ENCODE measurements at regions not wholly inside any gene's neighbourhood (a gene's known extent, or its start where the extent isn't known, plus 50 kb on each side); places are given as distances from the start of the nearest gene placed in this dataset.

GRCh38 chr6:120804612-120805011 lies 529.7 kb downstream of the TBC1D32 start:
- Histone ChIP-seq H3K27ac (no peak overlapping the region), H3K27me3 (no peaks in the 10 kb centered on the region), H3K9me3 (no peaks in the 10 kb centered on the region), H3K4me3 (replicated peaks in 1 of 3) (no peak overlapping the region), H3K36me3 (no peaks in the 10 kb centered on the region), H3K4me1 (no peaks in the 10 kb centered on the region)
- intact Hi-C loops (cut with DNase I): no loop called here
- no peak for TF ChIP-seq CTCF (IDR thresholded peaks at IDR 0.05)
- TF ChIP-seq POLR2A (IDR thresholded peaks at IDR 0.05): no peak
- no peak for DNase-seq
- WGBS, 2 donors: 94 to 96% methylated on average over 2 of the region's 2 CpGs

GRCh38 chr6:120786682-120787081 lies 547.6 kb downstream of the TBC1D32 start:
- Histone ChIP-seq H3K36me3 (no peaks in the 10 kb centered on the region), H3K4me3 (replicated peaks in 1 of 3) (no peak overlapping the region), H3K4me1 (no peaks in the 10 kb centered on the region), H3K27ac (no peak overlapping the region), H3K9me3 (no peaks in the 10 kb centered on the region), H3K27me3 (no peaks in the 10 kb centered on the region)
- intact Hi-C loops (cut with DNase I): no loop called here
- no peak for DNase-seq
- 96 to 99% methylated on average over 8 to 10 of the region's 10 CpGs for WGBS, 2 donors
- TF ChIP-seq POLR2A (IDR thresholded peaks at IDR 0.05) (no peak), CTCF (IDR thresholded peaks at IDR 0.05) (no peak)

- no peak for TF ChIP-seq POLR2A (IDR thresholded peaks at IDR 0.05)
- no peak for TF ChIP-seq CTCF (IDR thresholded peaks at IDR 0.05)
- no peak overlapping the region for H3K4me3 ChIP-seq (replicated peaks in 1 of 3)
- WGBS, 2 donors: 96 to 97% methylated on average over 8 of the region's 8 CpGs
These were observed 548.0 kb downstream of the TBC1D32 start for GRCh38 chr6:120786256-120786655.

GRCh38 chr6:120785459-120786086 lies 548.7 kb downstream of the TBC1D32 start:
- TF ChIP-seq CTCF (IDR thresholded peaks at IDR 0.05) (no peak), POLR2A (IDR thresholded peaks at IDR 0.05) (no peak)
- Histone ChIP-seq H3K4me1 (no peaks in the 10 kb centered on the region), H3K4me3 (replicated peaks in 1 of 3) (no peak overlapping the region), H3K36me3 (no peaks in the 10 kb centered on the region), H3K27ac (no peak overlapping the region), H3K27me3 (no peaks in the 10 kb centered on the region), H3K9me3 (no peaks in the 10 kb centered on the region)
- WGBS, 2 donors: 94 to 99% methylated on average over 4 to 6 of the region's 7 CpGs
- DNase-seq: no peak
- intact Hi-C loops (cut with DNase I): no loop called here

More at GRCh38 chr6:120786256-120786655, 548.0 kb downstream of the TBC1D32 start:
- no peak for DNase-seq
- Histone ChIP-seq H3K9me3 (no peaks in the 10 kb centered on the region), H3K4me1 (no peaks in the 10 kb centered on the region), H3K27me3 (no peaks in the 10 kb centered on the region), H3K36me3 (no peaks in the 10 kb centered on the region), H3K27ac (no peak overlapping the region)
- intact Hi-C loops (cut with DNase I): no loop called here

- intact Hi-C loops (cut with DNase I): no loop called here
- Histone ChIP-seq H3K4me3 (replicated peaks in 1 of 3) (no peak overlapping the region), H3K36me3 (no peaks in the 10 kb centered on the region), H3K27me3 (no peaks in the 10 kb centered on the region), H3K27ac (no peak overlapping the region), H3K4me1 (no peaks in the 10 kb centered on the region), H3K9me3 (no peaks in the 10 kb centered on the region)
- TF ChIP-seq POLR2A (IDR thresholded peaks at IDR 0.05): no peak
- no peak for TF ChIP-seq CTCF (IDR thresholded peaks at IDR 0.05)
- no peak for DNase-seq
- WGBS, 2 donors: 96% methylated on average over 4 of the region's 4 CpGs
These were observed 554.8 kb downstream of the TBC1D32 start for GRCh38 chr6:120779441-120779840.
